MM.1S (cell line): ENCODE measurements at regions not wholly inside any gene's neighbourhood (a gene's known extent, or its start where the extent isn't known, plus 50 kb on each side); places are given as distances from the start of the nearest gene placed in this dataset.

ENCODE experiments used
- DNase-seq: peaks from one replicate; pipeline ENCODE4 v3.0.0-alpha.2; 2015
- H2AFZ ChIP-seq: fragments of 300-600 bp; sonication (generic); 2 replicates; pipeline ENCODE4 v1.6.0; 2016; ENCODE audit warnings: antibody characterized with exemption, low read length
- H3F3A ChIP-seq: fragments of 300-600 bp; sonication (generic); 2 replicates; pipeline ENCODE4 v1.6.1; 2016; ENCODE audit warnings: mild to moderate bottlenecking, antibody characterized with exemption, low read length, moderate library complexity, mixed read lengths; ENCODE audit not compliant: insufficient read depth
- H3K27ac ChIP-seq: fragments of 300-600 bp; sonication (generic); 2 replicates; pipeline ENCODE4 v1.5.1; 2016; ENCODE audit warnings: mild to moderate bottlenecking, low read length
- H3K27me3 ChIP-seq: fragments of 300-600 bp; sonication (generic); replicated peaks from 2 replicates; pipeline ENCODE4 v1.6.0; 2016; ENCODE audit warnings: low read length; ENCODE audit not compliant: insufficient read depth
- H3K36me3 ChIP-seq: fragments of 300-600 bp; sonication (generic); replicated peaks from 2 replicates; pipeline ENCODE4 v1.6.1; 2016; ENCODE audit warnings: mild to moderate bottlenecking, low read length, mixed read lengths; ENCODE audit not compliant: insufficient read depth
- H3K4me1 ChIP-seq: fragments of 300-600 bp; sonication (generic); 2 replicates; pipeline ENCODE4 v1.6.1; 2016; ENCODE audit warnings: low read length, mixed read lengths
- H3K4me2 ChIP-seq: fragments of 300-600 bp; sonication (generic); 2 replicates; pipeline ENCODE4 v1.6.0; 2016; ENCODE audit warnings: low read depth, low read length
- H3K4me3 ChIP-seq: fragments of 300-600 bp; sonication (generic); 2 replicates; pipeline ENCODE4 v1.5.1; 2016; ENCODE audit warnings: low read length, mixed read lengths
- H3K79me2 ChIP-seq: fragments of 300-600 bp; sonication (generic); 2 replicates; pipeline ENCODE4 v1.6.1; 2016; ENCODE audit warnings: mixed run types, low read length, mixed read lengths
- H3K9ac ChIP-seq: fragments of 300-600 bp; sonication (generic); 2 replicates; pipeline ENCODE4 v1.6.1; 2016; ENCODE audit warnings: low read length, mixed read lengths
- H3K9me2 ChIP-seq: fragments of 300-600 bp; sonication (generic); replicated peaks from 2 replicates; pipeline ENCODE4 v1.6.1; 2016; ENCODE audit warnings: mild to moderate bottlenecking, low read length, mixed read lengths; ENCODE audit not compliant: insufficient read depth
- H3K9me3 ChIP-seq: fragments of 300-600 bp; sonication (generic); replicated peaks from 2 replicates; pipeline ENCODE4 v1.6.1; 2016; ENCODE audit warnings: mild to moderate bottlenecking, low read length, mixed read lengths; ENCODE audit not compliant: insufficient read depth
- H4K20me1 ChIP-seq: fragments of 300-600 bp; sonication (generic); 2 replicates; pipeline ENCODE4 v1.6.1; 2016; ENCODE audit warnings: mild to moderate bottlenecking, low read length, moderate library complexity, mixed read lengths; ENCODE audit not compliant: insufficient read depth
- EZH2 ChIP-seq: fragments of 300-600 bp; sonication (generic); optimal IDR thresholded peaks from 2 replicates; pipeline ENCODE3; 2017; ENCODE audit warnings: low read depth, mild to moderate bottlenecking, antibody characterized with exemption, low read length, mixed read lengths
- EZH2phosphoT487 ChIP-seq: fragments of 300-600 bp; sonication (generic); IDR thresholded peaks from 2 replicates; pipeline ENCODE4 v1.6.1; 2018; ENCODE audit warnings: antibody characterized with exemption, low read length
- TF ChIP-seq, protein P1 (sequence below): fragments of 300-600 bp; sonication (generic); IDR thresholded peaks from 2 replicates; pipeline ENCODE4 v1.5.1; 2016; ENCODE audit warnings: antibody characterized with exemption, low read length, mixed read lengths

DNA sequence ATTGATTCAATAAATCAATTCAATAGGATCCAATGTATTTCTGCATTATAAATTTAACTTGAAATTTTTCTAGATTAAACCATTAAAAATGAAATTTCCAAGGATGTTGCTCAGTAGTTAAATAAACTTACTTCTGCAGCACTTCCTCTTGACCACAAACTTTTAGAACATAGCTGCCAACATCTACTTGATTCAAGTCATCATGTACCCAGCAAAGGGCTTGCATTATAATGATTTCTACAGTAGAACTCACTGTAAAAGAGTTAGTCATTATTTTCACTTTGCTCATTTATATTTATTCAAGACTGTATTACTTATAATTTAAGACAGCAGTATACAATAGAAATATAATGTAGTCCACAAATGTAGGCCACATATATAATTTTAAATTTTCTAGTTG, 59.2 kb downstream of the PIK3C2A start:
- Histone ChIP-seq H3K4me3 (no peak overlapping the region), H3K27me3 (no peaks in the 10 kb centered on the region), H3K27ac (no peak overlapping the region), H3K9me3 (no peaks in the 10 kb centered on the region), H3K4me1 (peaks cover 38% of the 10 kb centered on the region), H3K79me2 (peaks cover 37% of the 10 kb centered on the region), H4K20me1 (no peaks in the 10 kb centered on the region), H3F3A (peaks cover 16% of the 10 kb centered on the region), H3K9me2 (no peaks in the 10 kb centered on the region), H3K36me3 (peaks cover 7% of the 10 kb centered on the region; the same call in 1 of the 2 replicates), H3K4me2 (no peak overlapping the region), H3K9ac (no peak overlapping the region), H2AFZ (no peak overlapping the region)
- TF ChIP-seq, protein P1, sequence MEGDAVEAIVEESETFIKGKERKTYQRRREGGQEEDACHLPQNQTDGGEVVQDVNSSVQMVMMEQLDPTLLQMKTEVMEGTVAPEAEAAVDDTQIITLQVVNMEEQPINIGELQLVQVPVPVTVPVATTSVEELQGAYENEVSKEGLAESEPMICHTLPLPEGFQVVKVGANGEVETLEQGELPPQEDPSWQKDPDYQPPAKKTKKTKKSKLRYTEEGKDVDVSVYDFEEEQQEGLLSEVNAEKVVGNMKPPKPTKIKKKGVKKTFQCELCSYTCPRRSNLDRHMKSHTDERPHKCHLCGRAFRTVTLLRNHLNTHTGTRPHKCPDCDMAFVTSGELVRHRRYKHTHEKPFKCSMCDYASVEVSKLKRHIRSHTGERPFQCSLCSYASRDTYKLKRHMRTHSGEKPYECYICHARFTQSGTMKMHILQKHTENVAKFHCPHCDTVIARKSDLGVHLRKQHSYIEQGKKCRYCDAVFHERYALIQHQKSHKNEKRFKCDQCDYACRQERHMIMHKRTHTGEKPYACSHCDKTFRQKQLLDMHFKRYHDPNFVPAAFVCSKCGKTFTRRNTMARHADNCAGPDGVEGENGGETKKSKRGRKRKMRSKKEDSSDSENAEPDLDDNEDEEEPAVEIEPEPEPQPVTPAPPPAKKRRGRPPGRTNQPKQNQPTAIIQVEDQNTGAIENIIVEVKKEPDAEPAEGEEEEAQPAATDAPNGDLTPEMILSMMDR = no peak
- TF ChIP-seq EZH2 = no peak
- TF ChIP-seq EZH2phosphoT487 = no peak
- no peak for DNase-seq

DNA sequence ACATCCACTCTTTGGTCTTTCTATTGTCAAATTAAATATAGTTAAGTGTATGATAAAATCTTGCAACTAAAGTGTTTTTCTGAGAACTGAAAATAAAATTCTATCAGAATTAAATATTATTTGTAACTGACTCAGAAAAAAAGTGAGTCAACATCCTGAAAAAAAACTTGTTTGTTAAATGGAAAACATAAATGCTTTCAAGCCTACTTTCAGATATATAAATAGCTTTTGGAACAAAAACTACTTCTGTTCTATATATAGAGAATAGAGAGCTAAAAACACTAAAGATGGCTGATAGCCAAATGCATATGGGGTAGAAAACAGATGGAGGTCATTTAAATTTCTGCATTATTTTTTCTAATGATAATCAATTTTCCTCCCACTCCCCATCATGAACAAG, 61.8 kb downstream of the PIK3C2A start:
- peak; percentile 80 for DNase-seq
- Histone ChIP-seq H2AFZ (no peak overlapping the region), H3K4me1 (peaks cover 49% of the 10 kb centered on the region), H3K4me3 (peak overlapping the region; percentile 7; the same call in 1 of the 2 replicates), H3K79me2 (peaks cover 25% of the 10 kb centered on the region), H3K9me3 (no peaks in the 10 kb centered on the region), H3K9ac (peak overlapping the region; percentile 21; the same call in 1 of the 2 replicates), H3K36me3 (peaks cover 7% of the 10 kb centered on the region; the same call in 1 of the 2 replicates), H3K27me3 (no peaks in the 10 kb centered on the region), H3K9me2 (no peaks in the 10 kb centered on the region), H3K27ac (peak overlapping the region; percentile 79), H3F3A (peaks cover 16% of the 10 kb centered on the region), H3K4me2 (peak overlapping the region; percentile 50; the same call in 1 of the 2 replicates), H4K20me1 (no peaks in the 10 kb centered on the region)
- no peak for TF ChIP-seq EZH2phosphoT487
- TF ChIP-seq, protein P1 = no peak
- TF ChIP-seq EZH2 = no peak

DNA sequence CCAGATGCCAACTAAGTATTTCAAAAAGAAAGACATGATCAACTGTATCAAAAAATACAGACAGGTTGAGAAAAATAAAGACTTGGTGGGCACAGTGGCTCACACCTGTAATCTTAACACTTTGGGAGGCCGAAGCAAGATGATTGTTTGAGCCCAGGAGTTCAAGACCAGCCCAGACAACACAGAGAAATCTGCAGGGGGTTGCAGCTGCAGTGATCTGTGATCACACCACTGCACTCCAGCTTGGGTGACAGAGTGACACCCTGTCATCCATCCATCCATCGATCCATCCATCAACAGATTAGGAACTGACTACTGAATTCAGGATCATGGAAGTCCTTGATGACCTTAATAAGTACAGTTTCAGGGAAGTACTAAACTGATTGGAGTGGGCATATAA, 65.0 kb upstream of the RPS13 start:
- H3K4me1 ChIP-seq = peaks cover 41% of the 10 kb centered on the region
- DNase-seq = no peak
- H2AFZ ChIP-seq = no peak overlapping the region
- H3K27ac ChIP-seq = no peak overlapping the region
- no peak overlapping the region for H3K9ac ChIP-seq
- peaks cover 13% of the 10 kb centered on the region for H3K79me2 ChIP-seq
- H3K4me2 ChIP-seq = no peak overlapping the region
- peaks cover 16% of the 10 kb centered on the region for H3F3A ChIP-seq
- TF ChIP-seq EZH2phosphoT487 (no peak), EZH2 (no peak)
- TF ChIP-seq, protein P1 = no peak
- no peaks in the 10 kb centered on the region for H3K9me3 ChIP-seq
- peaks cover 7% of the 10 kb centered on the region; the same call in 1 of the 2 replicates for H3K36me3 ChIP-seq
- no peaks in the 10 kb centered on the region for H3K9me2 ChIP-seq
- no peaks in the 10 kb centered on the region for H3K27me3 ChIP-seq
- no peaks in the 10 kb centered on the region for H4K20me1 ChIP-seq
- H3K4me3 ChIP-seq = no peak overlapping the region
